ENCODE measurements at regions not wholly inside any gene's neighbourhood (a gene's known extent, or its start where the extent isn't known, plus 50 kb on each side); places are given as distances from the start of the nearest gene placed in this dataset.

GRCh38 chr19:28867978-28868377 is 345.0 kb downstream of the UQCRFS1 start:
- Histone ChIP-seq H3K4me3 (no peak overlapping the region), H3K4me1 (no peaks in the 10 kb centered on the region), H3K27me3 (no peaks in the 10 kb centered on the region), H3K9me3 (no peaks in the 10 kb centered on the region), H3K27ac (no peak overlapping the region), H3K36me3 (no peaks in the 10 kb centered on the region)
- intact Hi-C loops (cut with DNase I), result no loop called here
- TF ChIP-seq POLR2A (IDR thresholded peaks at IDR 0.05) (no peak), POLR2AphosphoS5 (IDR thresholded peaks at IDR 0.05; ENCODE audit: insufficient read depth in 1 of 2, low read depth in 1 of 2) (no peak), CTCF (IDR thresholded peaks at IDR 0.05) (no peak)
- DNase-seq (ENCODE audit: extremely low spot score in 2 of 2), result no peak

GRCh38 chr19:28864577-28865042 is 348.3 kb downstream of the UQCRFS1 start:
- no peaks in the 10 kb centered on the region for H3K36me3 ChIP-seq
- H3K27me3 ChIP-seq, result no peaks in the 10 kb centered on the region
- TF ChIP-seq POLR2AphosphoS5 (IDR thresholded peaks at IDR 0.05; ENCODE audit: insufficient read depth in 1 of 2, low read depth in 1 of 2), result no peak
- no peak for TF ChIP-seq POLR2A (IDR thresholded peaks at IDR 0.05)
- no peak for TF ChIP-seq CTCF (IDR thresholded peaks at IDR 0.05)
- no peaks in the 10 kb centered on the region for H3K4me1 ChIP-seq
- intact Hi-C loops (cut with DNase I), result no loop called here
- H3K4me3 ChIP-seq, result no peak overlapping the region
- no peaks in the 10 kb centered on the region for H3K9me3 ChIP-seq
- H3K27ac ChIP-seq, result no peak overlapping the region
- DNase-seq (ENCODE audit: extremely low spot score in 2 of 2), result no peak

GRCh38 chr19:28864024-28864503 is 348.9 kb downstream of the UQCRFS1 start:
- no peaks in the 10 kb centered on the region for H3K27me3 ChIP-seq
- no peaks in the 10 kb centered on the region for H3K9me3 ChIP-seq
- H3K4me3 ChIP-seq, result no peak overlapping the region
- H3K36me3 ChIP-seq, result no peaks in the 10 kb centered on the region
- H3K4me1 ChIP-seq, result no peaks in the 10 kb centered on the region
- intact Hi-C loops (cut with DNase I), result no loop called here
- TF ChIP-seq POLR2AphosphoS5 (IDR thresholded peaks at IDR 0.05; ENCODE audit: insufficient read depth in 1 of 2, low read depth in 1 of 2), result no peak
- TF ChIP-seq POLR2A (IDR thresholded peaks at IDR 0.05), result no peak
- no peak for TF ChIP-seq CTCF (IDR thresholded peaks at IDR 0.05)
- H3K27ac ChIP-seq, result no peak overlapping the region
- no peak for DNase-seq (ENCODE audit: extremely low spot score in 2 of 2)

GRCh38 chr19:28862238-28862637 is 350.7 kb downstream of the UQCRFS1 start:
- Histone ChIP-seq H3K27me3 (no peaks in the 10 kb centered on the region), H3K9me3 (no peaks in the 10 kb centered on the region), H3K4me1 (no peaks in the 10 kb centered on the region), H3K36me3 (no peaks in the 10 kb centered on the region), H3K4me3 (no peak overlapping the region), H3K27ac (no peak overlapping the region)
- TF ChIP-seq POLR2AphosphoS5 (IDR thresholded peaks at IDR 0.05; ENCODE audit: insufficient read depth in 1 of 2, low read depth in 1 of 2), result no peak
- DNase-seq (ENCODE audit: extremely low spot score in 2 of 2), result no peak
- intact Hi-C loops (cut with DNase I), result no loop called here

GRCh38 chr19:28859811-28860210 is 353.1 kb downstream of the UQCRFS1 start:
- H3K36me3 ChIP-seq, result no peaks in the 10 kb centered on the region
- TF ChIP-seq CTCF (IDR thresholded peaks at IDR 0.05), result no peak
- TF ChIP-seq POLR2A (IDR thresholded peaks at IDR 0.05), result no peak
- no peak for TF ChIP-seq POLR2AphosphoS5 (IDR thresholded peaks at IDR 0.05; ENCODE audit: insufficient read depth in 1 of 2, low read depth in 1 of 2)
- no peaks in the 10 kb centered on the region for H3K27me3 ChIP-seq
- no peak overlapping the region for H3K4me3 ChIP-seq
- intact Hi-C loops (cut with DNase I), result no loop called here
- DNase-seq (ENCODE audit: extremely low spot score in 2 of 2), result no peak
- no peaks in the 10 kb centered on the region for H3K4me1 ChIP-seq
- H3K27ac ChIP-seq, result no peak overlapping the region
- no peaks in the 10 kb centered on the region for H3K9me3 ChIP-seq

Measured in vagina (tissue), 2 donors.